ENCODE measurements at regions not wholly inside any gene's neighbourhood (a gene's known extent, or its start where the extent isn't known, plus 50 kb on each side); places are given as distances from the start of the nearest gene placed in this dataset.

DNA sequence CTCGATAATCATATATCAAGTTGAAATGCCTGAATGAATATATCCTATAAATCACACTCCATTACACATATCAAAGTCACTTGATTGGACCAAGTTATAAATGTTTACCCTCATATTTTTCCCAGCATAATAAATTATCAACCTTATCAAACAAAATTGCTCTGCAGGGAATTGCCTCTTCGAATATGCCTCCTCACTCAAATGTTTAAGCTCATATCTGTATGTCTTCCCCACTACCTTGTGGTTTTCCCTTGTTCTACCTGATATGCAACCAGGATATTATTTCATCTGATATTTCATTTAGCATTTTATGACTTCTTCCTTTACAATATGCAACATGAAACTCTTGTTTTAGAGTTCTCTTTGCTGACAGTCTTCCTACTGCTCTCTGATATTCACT is 226.4 kb downstream of the RASSF9 start:
- TF ChIP-seq KDM1A (IDR thresholded peaks at IDR 0.05; ENCODE audit: borderline replicate concordance, low read length): no peak
- no peak for TF ChIP-seq TAF1 (IDR thresholded peaks at IDR 0.05; ENCODE audit: low read depth, low read length)
- no peak for TF ChIP-seq SP1 (IDR thresholded peaks at IDR 0.05; ENCODE audit: low read depth, low read length)
